ENCODE measurements at regions not wholly inside any gene's neighbourhood (a gene's known extent, or its start where the extent isn't known, plus 50 kb on each side); places are given as distances from the start of the nearest gene placed in this dataset.

DNA sequence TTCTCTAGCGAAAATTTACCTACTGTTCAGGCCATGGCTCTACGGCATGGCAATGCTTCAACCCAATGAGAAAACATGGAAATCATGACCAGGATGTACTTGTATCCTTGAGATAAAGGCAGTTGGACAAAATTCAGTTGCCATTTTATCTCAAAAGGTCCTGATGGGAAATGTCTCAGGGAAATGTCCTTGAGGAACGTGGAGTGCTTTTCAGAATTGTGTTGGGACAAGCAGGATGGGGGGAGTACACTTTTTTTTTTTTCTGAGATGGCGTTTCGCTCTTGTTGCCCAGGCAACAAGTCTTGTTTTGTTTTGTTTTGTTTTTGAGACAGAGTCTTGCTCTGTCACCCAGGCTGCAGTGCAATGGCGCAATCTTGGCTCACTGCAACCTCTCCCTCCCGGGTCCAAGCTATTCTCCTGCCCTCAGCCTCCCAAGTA, 86.8 kb upstream of the EIF5 start:
- H3K4me3 ChIP-seq (ENCODE audit: low read depth, low read length): no peak overlapping the region
- ChIA-PET POLR2A (no interaction called here), CTCF (no interaction called here)
- H3K4me1 ChIP-seq (ENCODE audit: control insufficient read depth, insufficient read depth, low read length): no peaks in the 10 kb centered on the region
- H3K9me3 ChIP-seq (ENCODE audit: control insufficient read depth, insufficient read depth, low read depth, low read length): no peaks in the 10 kb centered on the region
- no peak overlapping the region for H3K27ac ChIP-seq (ENCODE audit: extremely low read depth, low read depth, low read length)
- no peak for TF ChIP-seq ZNF24 (tag by site-specific recombination; IDR thresholded peaks at IDR 0.05)
- H3K36me3 ChIP-seq (ENCODE audit: control insufficient read depth in 2 of 2, insufficient read depth in 1 of 2, low read length in 2 of 2): no peaks in the 10 kb centered on the region

GRCh38 chr14:103250181-103250580, 83.9 kb upstream of the EIF5 start:
- no peaks in the 10 kb centered on the region for H3K9me3 ChIP-seq (ENCODE audit: control insufficient read depth, insufficient read depth, low read depth, low read length)
- no peaks in the 10 kb centered on the region for H3K4me1 ChIP-seq (ENCODE audit: control insufficient read depth, insufficient read depth, low read length)
- ChIA-PET POLR2A (no interaction called here), CTCF (interaction anchor here (0.6 kb wide), 1 partner anchor 66 kb away, joined by 3 read pairs; no protein-coding TSS in a partner anchor)
- TF ChIP-seq KLF7 (tag by site-specific recombination; IDR thresholded peaks at IDR 0.05; ENCODE audit: borderline replicate concordance): no peak
- TF ChIP-seq, protein P1, sequence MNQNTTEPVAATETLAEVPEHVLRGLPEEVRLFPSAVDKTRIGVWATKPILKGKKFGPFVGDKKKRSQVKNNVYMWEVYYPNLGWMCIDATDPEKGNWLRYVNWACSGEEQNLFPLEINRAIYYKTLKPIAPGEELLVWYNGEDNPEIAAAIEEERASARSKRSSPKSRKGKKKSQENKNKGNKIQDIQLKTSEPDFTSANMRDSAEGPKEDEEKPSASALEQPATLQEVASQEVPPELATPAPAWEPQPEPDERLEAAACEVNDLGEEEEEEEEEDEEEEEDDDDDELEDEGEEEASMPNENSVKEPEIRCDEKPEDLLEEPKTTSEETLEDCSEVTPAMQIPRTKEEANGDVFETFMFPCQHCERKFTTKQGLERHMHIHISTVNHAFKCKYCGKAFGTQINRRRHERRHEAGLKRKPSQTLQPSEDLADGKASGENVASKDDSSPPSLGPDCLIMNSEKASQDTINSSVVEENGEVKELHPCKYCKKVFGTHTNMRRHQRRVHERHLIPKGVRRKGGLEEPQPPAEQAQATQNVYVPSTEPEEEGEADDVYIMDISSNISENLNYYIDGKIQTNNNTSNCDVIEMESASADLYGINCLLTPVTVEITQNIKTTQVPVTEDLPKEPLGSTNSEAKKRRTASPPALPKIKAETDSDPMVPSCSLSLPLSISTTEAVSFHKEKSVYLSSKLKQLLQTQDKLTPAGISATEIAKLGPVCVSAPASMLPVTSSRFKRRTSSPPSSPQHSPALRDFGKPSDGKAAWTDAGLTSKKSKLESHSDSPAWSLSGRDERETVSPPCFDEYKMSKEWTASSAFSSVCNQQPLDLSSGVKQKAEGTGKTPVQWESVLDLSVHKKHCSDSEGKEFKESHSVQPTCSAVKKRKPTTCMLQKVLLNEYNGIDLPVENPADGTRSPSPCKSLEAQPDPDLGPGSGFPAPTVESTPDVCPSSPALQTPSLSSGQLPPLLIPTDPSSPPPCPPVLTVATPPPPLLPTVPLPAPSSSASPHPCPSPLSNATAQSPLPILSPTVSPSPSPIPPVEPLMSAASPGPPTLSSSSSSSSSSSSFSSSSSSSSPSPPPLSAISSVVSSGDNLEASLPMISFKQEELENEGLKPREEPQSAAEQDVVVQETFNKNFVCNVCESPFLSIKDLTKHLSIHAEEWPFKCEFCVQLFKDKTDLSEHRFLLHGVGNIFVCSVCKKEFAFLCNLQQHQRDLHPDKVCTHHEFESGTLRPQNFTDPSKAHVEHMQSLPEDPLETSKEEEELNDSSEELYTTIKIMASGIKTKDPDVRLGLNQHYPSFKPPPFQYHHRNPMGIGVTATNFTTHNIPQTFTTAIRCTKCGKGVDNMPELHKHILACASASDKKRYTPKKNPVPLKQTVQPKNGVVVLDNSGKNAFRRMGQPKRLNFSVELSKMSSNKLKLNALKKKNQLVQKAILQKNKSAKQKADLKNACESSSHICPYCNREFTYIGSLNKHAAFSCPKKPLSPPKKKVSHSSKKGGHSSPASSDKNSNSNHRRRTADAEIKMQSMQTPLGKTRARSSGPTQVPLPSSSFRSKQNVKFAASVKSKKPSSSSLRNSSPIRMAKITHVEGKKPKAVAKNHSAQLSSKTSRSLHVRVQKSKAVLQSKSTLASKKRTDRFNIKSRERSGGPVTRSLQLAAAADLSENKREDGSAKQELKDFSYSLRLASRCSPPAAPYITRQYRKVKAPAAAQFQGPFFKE (tag by site-specific recombination; IDR thresholded peaks at IDR 0.05; ENCODE audit: borderline replicate concordance): no peak
- no peak for TF ChIP-seq ZBTB6 (tag by site-specific recombination; IDR thresholded peaks at IDR 0.05)
- no peak for TF ChIP-seq ZNF248 (tag by site-specific recombination; IDR thresholded peaks at IDR 0.05)
- TF ChIP-seq ZNF138 (tag by site-specific recombination; IDR thresholded peaks at IDR 0.05; ENCODE audit: borderline replicate concordance): no peak
- TF ChIP-seq, protein P2, sequence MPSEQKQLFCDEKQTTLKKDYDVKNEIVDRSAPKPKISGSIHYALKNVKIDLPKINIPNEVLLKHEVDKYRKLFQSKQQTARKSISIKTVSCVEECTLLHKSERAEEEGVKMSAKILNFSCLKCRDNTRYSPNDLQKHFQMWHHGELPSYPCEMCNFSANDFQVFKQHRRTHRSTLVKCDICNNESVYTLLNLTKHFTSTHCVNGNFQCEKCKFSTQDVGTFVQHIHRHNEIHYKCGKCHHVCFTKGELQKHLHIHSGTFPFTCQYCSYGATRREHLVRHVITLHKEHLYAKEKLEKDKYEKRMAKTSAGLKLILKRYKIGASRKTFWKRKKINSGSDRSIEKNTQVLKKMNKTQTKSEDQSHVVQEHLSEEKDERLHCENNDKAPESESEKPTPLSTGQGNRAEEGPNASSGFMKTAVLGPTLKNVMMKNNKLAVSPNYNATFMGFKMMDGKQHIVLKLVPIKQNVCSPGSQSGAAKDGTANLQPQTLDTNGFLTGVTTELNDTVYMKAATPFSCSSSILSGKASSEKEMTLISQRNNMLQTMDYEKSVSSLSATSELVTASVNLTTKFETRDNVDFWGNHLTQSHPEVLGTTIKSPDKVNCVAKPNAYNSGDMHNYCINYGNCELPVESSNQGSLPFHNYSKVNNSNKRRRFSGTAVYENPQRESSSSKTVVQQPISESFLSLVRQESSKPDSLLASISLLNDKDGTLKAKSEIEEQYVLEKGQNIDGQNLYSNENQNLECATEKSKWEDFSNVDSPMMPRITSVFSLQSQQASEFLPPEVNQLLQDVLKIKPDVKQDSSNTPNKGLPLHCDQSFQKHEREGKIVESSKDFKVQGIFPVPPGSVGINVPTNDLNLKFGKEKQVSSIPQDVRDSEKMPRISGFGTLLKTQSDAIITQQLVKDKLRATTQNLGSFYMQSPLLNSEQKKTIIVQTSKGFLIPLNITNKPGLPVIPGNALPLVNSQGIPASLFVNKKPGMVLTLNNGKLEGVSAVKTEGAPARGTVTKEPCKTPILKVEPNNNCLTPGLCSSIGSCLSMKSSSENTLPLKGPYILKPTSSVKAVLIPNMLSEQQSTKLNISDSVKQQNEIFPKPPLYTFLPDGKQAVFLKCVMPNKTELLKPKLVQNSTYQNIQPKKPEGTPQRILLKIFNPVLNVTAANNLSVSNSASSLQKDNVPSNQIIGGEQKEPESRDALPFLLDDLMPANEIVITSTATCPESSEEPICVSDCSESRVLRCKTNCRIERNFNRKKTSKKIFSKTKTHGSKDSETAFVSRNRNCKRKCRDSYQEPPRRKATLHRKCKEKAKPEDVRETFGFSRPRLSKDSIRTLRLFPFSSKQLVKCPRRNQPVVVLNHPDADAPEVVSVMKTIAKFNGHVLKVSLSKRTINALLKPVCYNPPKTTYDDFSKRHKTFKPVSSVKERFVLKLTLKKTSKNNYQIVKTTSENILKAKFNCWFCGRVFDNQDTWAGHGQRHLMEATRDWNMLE (tag by site-specific recombination; conservative IDR thresholded peaks at IDR 0.05; ENCODE audit: low read depth): no peak
- no peak for TF ChIP-seq ZNF549 (tag by site-specific recombination; IDR thresholded peaks at IDR 0.05)
- no peak for TF ChIP-seq BCL11B (tag by site-specific recombination; IDR thresholded peaks at IDR 0.05; ENCODE audit: low read depth)
- no peak for TF ChIP-seq ZNF423 (tag by site-specific recombination; IDR thresholded peaks at IDR 0.05)
- no peak for TF ChIP-seq ZNF184 (tag by site-specific recombination; IDR thresholded peaks at IDR 0.05)
- TF ChIP-seq ZNF830 (tag by site-specific recombination; IDR thresholded peaks at IDR 0.05; ENCODE audit: low read depth): no peak
- no peak for TF ChIP-seq ZNF645 (tag by site-specific recombination; IDR thresholded peaks at IDR 0.05)
- TF ChIP-seq ZBTB44 (tag by site-specific recombination; IDR thresholded peaks at IDR 0.05): no peak
- no peak for TF ChIP-seq ZNF560 (tag by site-specific recombination; IDR thresholded peaks at IDR 0.05; ENCODE audit: borderline replicate concordance)
- no peak for TF ChIP-seq PBX3 (CRISPR knock-in tag; IDR thresholded peaks at IDR 0.05)
- no peak for TF ChIP-seq SCRT1 (tag by site-specific recombination; IDR thresholded peaks at IDR 0.05; ENCODE audit: borderline replicate concordance)
- H3K27ac ChIP-seq (ENCODE audit: extremely low read depth, low read depth, low read length): no peak overlapping the region
- H3K4me3 ChIP-seq (ENCODE audit: low read depth, low read length): no peak overlapping the region
- H3K36me3 ChIP-seq (ENCODE audit: control insufficient read depth in 2 of 2, insufficient read depth in 1 of 2, low read length in 2 of 2): no peaks in the 10 kb centered on the region

All from HEK293 (cell line).